SK-N-MC (cell line): ENCODE measurements at regions not wholly inside any gene's neighbourhood (a gene's known extent, or its start where the extent isn't known, plus 50 kb on each side); places are given as distances from the start of the nearest gene placed in this dataset.

Source experiments
- EZH2 ChIP-seq: fragments of 200-600 bp; sonication (generic); IDR thresholded peaks from one replicate; pipeline ENCODE4 v1.6.1; 2017; ENCODE audit warnings: antibody characterized with exemption
- FOXP2 ChIP-seq: optimal IDR thresholded peaks from 2 replicates; pipeline ENCODE3; 2011; ENCODE audit warnings: mild to moderate bottlenecking, moderate library complexity; ENCODE audit not compliant: insufficient read depth; ENCODE audit errors: extremely low read length, control extremely low read depth
- POLR2AphosphoS5 ChIP-seq: IDR thresholded peaks from 2 replicates; pipeline ENCODE4 v1.6.1; 2012; ENCODE audit warnings: mild to moderate bottlenecking, low read depth, low read length, borderline replicate concordance

- TF ChIP-seq POLR2AphosphoS5 (no peak), EZH2 (no peak), FOXP2 (no peak)
Measured at GRCh38 chr10:2223548-2224320, 486.4 kb upstream of the ADARB2 start.
